ENCODE measurements at regions not wholly inside any gene's neighbourhood (a gene's known extent, or its start where the extent isn't known, plus 50 kb on each side); places are given as distances from the start of the nearest gene placed in this dataset.

DNA sequence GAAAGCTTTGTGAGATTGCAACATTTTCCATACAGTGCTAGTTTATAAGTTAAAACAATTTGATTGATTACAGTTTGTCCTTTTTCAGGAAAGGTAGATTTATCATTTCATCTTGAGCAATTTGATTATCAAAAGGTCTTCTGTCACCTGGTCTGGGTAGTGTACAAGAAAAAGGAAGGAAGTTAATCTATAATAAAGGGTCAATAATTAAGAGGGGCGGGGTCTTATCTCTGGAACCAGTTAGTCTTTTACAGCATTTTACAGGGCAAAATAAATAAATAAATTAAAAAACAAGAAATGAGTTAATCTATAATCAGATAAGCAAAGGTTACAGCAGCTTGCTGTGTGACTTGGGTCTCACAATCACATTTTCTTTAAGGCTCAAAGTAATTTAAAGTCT, 277.8 kb upstream of the GYPC start:
- TF ChIP-seq, protein P1, sequence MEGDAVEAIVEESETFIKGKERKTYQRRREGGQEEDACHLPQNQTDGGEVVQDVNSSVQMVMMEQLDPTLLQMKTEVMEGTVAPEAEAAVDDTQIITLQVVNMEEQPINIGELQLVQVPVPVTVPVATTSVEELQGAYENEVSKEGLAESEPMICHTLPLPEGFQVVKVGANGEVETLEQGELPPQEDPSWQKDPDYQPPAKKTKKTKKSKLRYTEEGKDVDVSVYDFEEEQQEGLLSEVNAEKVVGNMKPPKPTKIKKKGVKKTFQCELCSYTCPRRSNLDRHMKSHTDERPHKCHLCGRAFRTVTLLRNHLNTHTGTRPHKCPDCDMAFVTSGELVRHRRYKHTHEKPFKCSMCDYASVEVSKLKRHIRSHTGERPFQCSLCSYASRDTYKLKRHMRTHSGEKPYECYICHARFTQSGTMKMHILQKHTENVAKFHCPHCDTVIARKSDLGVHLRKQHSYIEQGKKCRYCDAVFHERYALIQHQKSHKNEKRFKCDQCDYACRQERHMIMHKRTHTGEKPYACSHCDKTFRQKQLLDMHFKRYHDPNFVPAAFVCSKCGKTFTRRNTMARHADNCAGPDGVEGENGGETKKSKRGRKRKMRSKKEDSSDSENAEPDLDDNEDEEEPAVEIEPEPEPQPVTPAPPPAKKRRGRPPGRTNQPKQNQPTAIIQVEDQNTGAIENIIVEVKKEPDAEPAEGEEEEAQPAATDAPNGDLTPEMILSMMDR (IDR thresholded peaks at IDR 0.05) = no peak
- TF ChIP-seq POLR2AphosphoS5 (IDR thresholded peaks at IDR 0.05) = no peak
- no peak for TF ChIP-seq POLR2A (IDR thresholded peaks at IDR 0.05)
